ENCODE measurements at regions not wholly inside any gene's neighbourhood (a gene's known extent, or its start where the extent isn't known, plus 50 kb on each side); places are given as distances from the start of the nearest gene placed in this dataset.
"Not testable (repeated sequence)": the region's sequence is repeated elsewhere in the genome, so short reads cannot be mapped to it uniquely, and the experiment has no call there.

GRCh38 chr4:34269613-34270012 is 1974.7 kb downstream of the ARAP2 start:
- no peak for ATAC-seq (ENCODE audit: poor library complexity)
- DNase-seq: no peak
- intact Hi-C loops (cut with DNase I): no loop called here

DNA sequence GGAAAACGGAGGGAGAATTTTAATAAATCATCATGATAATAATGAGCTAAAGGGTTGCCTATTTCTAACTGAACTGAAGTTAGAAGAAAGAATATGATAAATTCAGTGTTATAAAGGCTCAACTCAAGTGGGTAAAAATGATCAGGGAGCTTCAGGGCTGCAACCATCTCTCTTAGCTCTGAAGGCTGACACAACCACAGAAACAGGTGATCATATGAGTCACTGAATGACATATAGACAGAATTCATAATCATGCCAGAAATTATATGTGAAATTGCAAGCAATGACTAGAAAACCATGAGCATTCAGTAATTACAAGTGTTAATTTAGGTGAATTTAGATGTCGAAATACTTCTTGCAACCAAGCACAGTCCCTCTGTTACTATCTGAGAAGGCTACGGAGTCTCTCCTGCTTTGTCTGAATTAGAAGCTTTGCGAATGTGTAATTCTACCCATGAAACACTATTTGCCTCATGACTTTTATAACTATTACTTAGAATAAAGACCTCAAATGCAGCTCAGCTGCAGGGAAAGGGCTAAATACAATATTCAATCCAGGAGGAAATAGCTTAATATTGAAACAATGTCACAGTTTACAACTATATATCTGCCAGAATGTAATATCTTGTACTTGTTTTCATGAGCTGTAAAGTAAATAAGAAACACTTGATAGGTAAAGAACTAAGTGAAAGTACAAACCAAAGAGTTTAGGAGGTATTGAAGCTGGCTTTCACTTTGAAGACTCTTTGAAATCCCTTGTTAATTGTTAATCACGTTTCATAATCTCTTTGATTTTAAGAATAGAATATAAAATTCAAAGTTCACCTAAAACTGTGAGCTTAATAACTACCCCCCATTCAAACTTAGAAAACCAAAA is 1972.6 kb downstream of the ARAP2 start:
- no peak for DNase-seq
- ATAC-seq (ENCODE audit: poor library complexity): no peak
- intact Hi-C loops (cut with DNase I): no loop called here

DNA sequence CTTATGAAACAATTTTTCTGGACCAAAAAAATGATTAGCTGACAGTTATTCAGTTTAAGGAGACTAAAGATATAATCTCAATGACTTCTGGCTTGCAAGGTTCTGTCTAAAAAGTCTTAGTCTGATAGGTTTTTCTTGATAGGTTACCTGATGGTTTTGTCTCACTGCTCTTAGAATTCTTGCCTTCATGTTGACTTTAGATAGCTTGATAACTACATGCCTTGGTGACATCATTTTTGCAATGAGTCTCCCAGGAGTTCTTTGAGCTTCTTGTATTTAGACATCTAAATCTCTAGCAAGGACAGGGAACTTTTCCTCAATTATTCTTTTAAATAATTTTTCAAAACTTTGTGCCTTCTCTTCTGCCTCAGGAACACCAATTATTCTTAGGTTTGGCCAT is 1965.3 kb downstream of the ARAP2 start:
- ATAC-seq (ENCODE audit: poor library complexity): no peak
- intact Hi-C loops (cut with DNase I): no loop called here
- DNase-seq: no peak

DNA sequence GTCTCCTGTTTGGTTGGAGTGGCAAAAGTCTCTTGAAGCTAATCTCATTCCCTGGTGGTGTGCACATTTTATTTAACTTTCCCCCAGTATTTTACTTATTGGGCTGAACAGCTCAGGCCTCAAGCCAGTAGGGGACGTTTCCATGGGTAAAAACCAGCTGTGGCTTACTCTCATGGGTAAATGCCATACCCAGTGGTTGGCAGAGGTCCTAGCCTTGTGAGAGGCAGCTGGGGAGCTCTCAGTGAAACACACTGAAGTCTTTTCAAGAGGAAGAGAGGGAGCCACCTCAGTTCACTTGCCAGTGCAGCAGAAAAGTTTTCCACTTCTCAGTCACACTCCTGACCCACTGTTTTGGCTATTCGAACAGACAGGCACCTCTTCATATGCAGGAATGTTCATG is 1964.2 kb downstream of the ARAP2 start:
- intact Hi-C loops (cut with DNase I): no loop called here

GRCh38 chr4:34281826-34282225 is 1962.5 kb downstream of the ARAP2 start:
- ATAC-seq (ENCODE audit: poor library complexity) (no peak), DNase-seq (no peak)
- intact Hi-C loops (cut with DNase I): no loop called here

More for the DNA sequence above, 1964.2 kb downstream of the ARAP2 start:
- DNase-seq (no peak), ATAC-seq (ENCODE audit: poor library complexity) (no peak)

- ATAC-seq (ENCODE audit: poor library complexity) (no peak), DNase-seq (no peak)
- intact Hi-C loops (cut with DNase I): no loop called here
These were observed 1954.8 kb downstream of the ARAP2 start for GRCh38 chr4:34289489-34289888.

- intact Hi-C loops (cut with DNase I): no loop called here
- no peak for DNase-seq
- no peak for ATAC-seq (ENCODE audit: poor library complexity)
These were observed 1954.4 kb downstream of the ARAP2 start for GRCh38 chr4:34289962-34290361.

DNA sequence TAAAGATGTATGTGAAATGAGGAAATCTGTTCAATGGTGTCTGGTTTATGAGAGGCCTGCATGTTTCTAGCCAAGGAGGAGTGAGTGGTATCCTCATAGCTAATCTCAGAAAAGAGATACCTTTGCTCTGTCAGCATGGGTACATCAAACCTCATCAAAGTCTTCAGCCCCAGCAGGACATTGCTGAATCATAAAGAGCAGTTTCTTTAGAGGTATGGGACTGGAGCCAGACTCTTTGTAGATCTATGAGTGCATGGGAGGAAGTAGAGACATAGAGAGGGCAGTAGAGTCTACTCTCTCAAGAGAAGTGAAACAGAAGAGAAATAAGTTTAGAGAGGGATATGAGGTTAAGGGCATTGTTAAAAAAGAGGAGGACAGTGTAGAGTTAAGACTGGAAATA is 1950.9 kb downstream of the ARAP2 start:
- intact Hi-C loops (cut with DNase I): no loop called here
- ATAC-seq (ENCODE audit: poor library complexity): no peak
- no peak for DNase-seq

GRCh38 chr4:34309383-34309906 is 1934.9 kb downstream of the ARAP2 start:
- ATAC-seq (ENCODE audit: poor library complexity) (no peak), DNase-seq (no peak)
- intact Hi-C loops (cut with DNase I): no loop called here

- ATAC-seq (ENCODE audit: poor library complexity): no peak
- intact Hi-C loops (cut with DNase I): no loop called here
- no peak for DNase-seq
These were observed 1925.5 kb downstream of the ARAP2 start for GRCh38 chr4:34318773-34319172.

DNA sequence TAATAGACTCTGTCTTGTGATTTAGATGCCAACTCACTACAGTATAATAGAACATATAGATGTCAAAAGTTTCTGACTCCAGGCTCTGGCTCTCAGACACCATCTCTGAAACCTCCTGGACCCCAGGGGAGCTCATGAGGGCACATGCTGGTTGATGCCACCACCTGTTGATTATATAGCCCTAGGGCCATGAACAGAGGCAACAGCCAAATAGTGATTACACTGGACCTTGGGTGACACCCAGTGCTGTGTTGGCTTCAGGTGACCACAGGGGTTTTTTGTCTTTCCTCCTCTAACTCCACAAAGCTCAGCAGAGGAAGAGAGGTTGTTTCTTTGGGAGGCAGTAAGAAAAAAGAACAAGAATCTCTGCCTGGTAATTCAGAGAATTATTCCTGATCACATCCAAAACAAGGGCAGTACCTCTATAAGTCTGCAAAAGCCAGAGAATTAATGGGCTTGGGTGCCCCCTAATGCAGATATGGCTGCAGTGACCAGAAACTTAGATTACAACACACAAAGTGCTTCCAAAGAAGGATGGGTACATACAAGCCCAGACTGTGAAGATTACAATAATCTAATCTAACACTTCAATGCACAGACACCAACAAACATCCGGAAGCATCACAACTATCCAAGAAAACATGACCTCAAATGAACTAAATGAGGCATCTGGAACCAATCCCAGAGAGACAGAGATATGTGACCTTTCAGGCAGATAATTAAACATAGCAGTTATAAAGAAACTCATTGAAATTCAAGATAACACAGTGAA is 1920.6 kb downstream of the ARAP2 start:
- intact Hi-C loops (cut with DNase I): no loop called here
- no peak for ATAC-seq (ENCODE audit: poor library complexity)

GRCh38 chr4:34328939-34329338 is 1915.4 kb downstream of the ARAP2 start:
- intact Hi-C loops (cut with DNase I): no loop called here
- no peak for DNase-seq
- ATAC-seq (ENCODE audit: poor library complexity): no peak

More for the DNA sequence above, 1920.6 kb downstream of the ARAP2 start:
- DNase-seq: no peak

DNA sequence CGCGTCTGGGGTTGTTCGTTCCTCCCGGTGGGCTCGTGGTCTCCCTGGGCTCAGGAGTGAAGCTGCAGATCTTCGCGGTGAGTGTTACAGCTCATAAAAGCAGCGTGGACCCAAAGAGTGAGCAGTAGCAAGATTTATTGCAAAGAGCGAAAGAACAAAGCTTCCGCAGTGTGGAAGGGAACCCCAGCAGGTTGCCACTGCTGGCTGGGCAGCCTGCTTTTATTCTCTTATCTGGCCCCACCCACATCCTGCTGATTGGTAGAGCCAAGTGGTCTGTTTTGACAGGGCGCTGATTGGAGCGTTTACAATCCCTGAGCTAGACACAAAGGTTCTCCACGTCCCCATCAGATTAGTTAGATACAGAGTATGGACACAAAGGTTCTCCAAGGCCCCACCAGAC is 1909.2 kb downstream of the ARAP2 start:
- DNase-seq; intact Hi-C loops (cut with DNase I); ATAC-seq (ENCODE audit: poor library complexity): not testable (repeated sequence)

DNA sequence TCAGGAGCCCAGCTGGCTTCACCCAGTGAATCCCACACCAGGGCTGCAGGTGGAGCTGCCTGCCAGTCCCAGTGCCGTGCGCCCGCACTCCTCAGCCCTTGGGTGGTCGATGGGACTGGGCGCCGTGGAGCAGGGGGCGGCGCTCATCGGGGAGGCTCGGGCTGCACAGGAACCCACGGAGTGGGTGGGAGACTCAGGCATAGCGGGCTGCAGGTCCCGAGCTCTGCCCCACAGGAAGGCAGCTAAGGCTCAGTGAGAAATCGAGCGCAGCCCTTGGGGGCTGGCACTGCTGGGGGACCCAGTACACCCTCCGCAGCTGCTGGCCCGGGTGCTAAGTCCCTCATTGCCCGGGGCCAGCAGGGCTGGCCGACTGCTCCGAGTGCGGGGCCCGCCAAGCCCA is 1908.8 kb downstream of the ARAP2 start:
- intact Hi-C loops (cut with DNase I); DNase-seq; ATAC-seq (ENCODE audit: poor library complexity): not testable (repeated sequence)

GRCh38 chr4:34362654-34363053 is 1881.7 kb downstream of the ARAP2 start:
- intact Hi-C loops (cut with DNase I): no loop called here
- ATAC-seq (ENCODE audit: poor library complexity) (no peak), DNase-seq (no peak)

- ATAC-seq (ENCODE audit: poor library complexity) (no peak), DNase-seq (no peak)
- intact Hi-C loops (cut with DNase I): no loop called here
These were observed 1880.5 kb downstream of the ARAP2 start for GRCh38 chr4:34363842-34364241.

- intact Hi-C loops (cut with DNase I): no loop called here
- no peak for DNase-seq
- no peak for ATAC-seq (ENCODE audit: poor library complexity)
These were observed 1878.4 kb downstream of the ARAP2 start for GRCh38 chr4:34365946-34366345.

- no peak for DNase-seq
- intact Hi-C loops (cut with DNase I): no loop called here
- ATAC-seq (ENCODE audit: poor library complexity): peak; percentile 48
These were observed 1872.6 kb downstream of the ARAP2 start for GRCh38 chr4:34371676-34372075.

DNA sequence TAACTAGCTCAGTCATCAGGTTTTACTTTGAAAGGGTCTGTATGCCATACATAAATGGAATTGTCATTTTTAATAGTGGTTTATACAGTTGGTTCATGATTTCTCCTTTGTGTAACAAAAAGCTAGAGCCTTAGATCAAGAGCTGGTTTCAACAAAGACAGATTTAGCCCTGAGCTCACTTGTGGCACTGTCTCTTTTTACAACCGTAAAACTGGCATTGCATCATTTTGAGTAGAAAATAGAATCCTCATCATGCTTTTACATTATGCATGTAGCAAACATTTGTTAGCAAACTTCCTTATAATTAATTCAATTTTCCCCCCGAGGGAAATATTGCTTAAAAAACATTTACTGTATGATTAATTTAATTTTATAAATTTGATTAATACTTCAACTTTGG is 1871.5 kb downstream of the ARAP2 start:
- ATAC-seq (ENCODE audit: poor library complexity) (no peak), DNase-seq (no peak)
- intact Hi-C loops (cut with DNase I): no loop called here

- intact Hi-C loops (cut with DNase I): no loop called here
- no peak for ATAC-seq (ENCODE audit: poor library complexity)
- no peak for DNase-seq
These were observed 1870.9 kb downstream of the ARAP2 start for GRCh38 chr4:34373456-34373855.
